GM23248 (cell line): ENCODE measurements at regions not wholly inside any gene's neighbourhood (a gene's known extent, or its start where the extent isn't known, plus 50 kb on each side); places are given as distances from the start of the nearest gene placed in this dataset.
A peak's percentile ranks its signal among the peaks of the same experiment; 100 is the strongest.

Experiments
- DNase-seq: peaks from one replicate; pipeline ENCODE4 v3.0.0-alpha.2; 2015
- H2AFZ ChIP-seq: fragments of 200-600 bp; sonication (generic); 2 replicates; pipeline ENCODE4 v1.6.1; 2016; ENCODE audit warnings: antibody characterized with exemption
- H3F3A ChIP-seq: fragments of 200-600 bp; sonication (generic); 2 replicates; pipeline ENCODE4 v1.6.1; 2016; ENCODE audit warnings: mild to moderate bottlenecking, antibody characterized with exemption, mixed run types; ENCODE audit not compliant: insufficient read depth
- H3K27ac ChIP-seq: fragments of 200-600 bp; sonication (generic); 2 replicates; pipeline ENCODE4 v1.5.1; 2016; ENCODE audit warnings: mild to moderate bottlenecking
- H3K27me3 ChIP-seq: fragments of 200-600 bp; sonication (generic); replicated peaks from 2 replicates; pipeline ENCODE4 v1.6.1; 2016; ENCODE audit warnings: mild to moderate bottlenecking; ENCODE audit not compliant: insufficient read depth
- H3K36me3 ChIP-seq: fragments of 200-600 bp; sonication (generic); 2 replicates; pipeline ENCODE4 v1.6.1; 2016; ENCODE audit warnings: low read depth, mild to moderate bottlenecking
- H3K4me1 ChIP-seq: fragments of 200-600 bp; sonication (generic); 2 replicates; pipeline ENCODE4 v1.6.1; 2016; ENCODE audit warnings: mild to moderate bottlenecking; ENCODE audit not compliant: insufficient read depth
- H3K4me2 ChIP-seq: fragments of 200-600 bp; sonication (generic); one replicate; pipeline ENCODE4 v1.6.1; 2016; ENCODE audit warnings: mild to moderate bottlenecking; ENCODE audit not compliant: unreplicated experiment
- H3K4me3 ChIP-seq: fragments of 200-600 bp; sonication (generic); 2 replicates; pipeline ENCODE4 v1.5.1; 2016; ENCODE audit warnings: mild to moderate bottlenecking
- H3K79me2 ChIP-seq: fragments of 200-600 bp; sonication (generic); 2 replicates; pipeline ENCODE4 v1.6.1; 2016; ENCODE audit warnings: mild to moderate bottlenecking; ENCODE audit not compliant: insufficient read depth
- H3K9ac ChIP-seq: fragments of 200-600 bp; sonication (generic); 2 replicates; pipeline ENCODE4 v1.6.1; 2016; ENCODE audit warnings: mild to moderate bottlenecking
- H3K9me2 ChIP-seq: fragments of 200-600 bp; sonication (generic); 2 replicates; pipeline ENCODE4 v1.6.1; 2016; ENCODE audit warnings: mixed run types, mild to moderate bottlenecking, moderate library complexity; ENCODE audit not compliant: insufficient read depth
- H3K9me3 ChIP-seq: fragments of 200-600 bp; sonication (generic); one replicate; pipeline ENCODE4 v1.6.1; 2017; ENCODE audit warnings: low read depth
- H4K20me1 ChIP-seq: fragments of 200-600 bp; sonication (generic); 2 replicates; pipeline ENCODE4 v1.6.0; 2016; ENCODE audit not compliant: insufficient read depth
- EZH2 ChIP-seq: fragments of 200-600 bp; sonication (generic); IDR thresholded peaks from 2 replicates; pipeline ENCODE4 v1.6.1; 2018; ENCODE audit warnings: antibody characterized with exemption, mild to moderate bottlenecking; ENCODE audit not compliant: insufficient read depth, poor library complexity, severe bottlenecking
- EZH2phosphoT487 ChIP-seq: fragments of 200-600 bp; sonication (generic); IDR thresholded peaks from 2 replicates; pipeline ENCODE4 v1.6.1; 2018; ENCODE audit warnings: antibody characterized with exemption, moderate library complexity, mild to moderate bottlenecking, low read depth; ENCODE audit not compliant: insufficient read depth
- WGBS, 2 experiments: methylation state at CpG; one replicate each; pipeline ENCODE4 v1.1.6; 2015 to 2017; ENCODE audit warnings: low lambda C conversion rate in 2 of 2, low coverage in 1 of 2; ENCODE audit errors: missing lambda C conversion rate in 2 of 2; 5-methylcytosine and 5-hydroxymethylcytosine counted together
- in situ Hi-C: fragments of 300-500 bp; cut with MboI; formaldehyde crosslinking; loops from 2 replicates; pipeline ENCODE4 v1.15.0; 2020

GRCh38 chr14:42719391-42719790 is 1112.7 kb downstream of the LRFN5 start:
- in situ Hi-C loops = no loop called here
- H3K36me3 ChIP-seq = no peaks in the 10 kb centered on the region
- no peaks in the 10 kb centered on the region for H3K9me3 ChIP-seq
- 50 to 59% methylated on average over 1 of the region's 1 CpG for WGBS, 2 experiments
- H2AFZ ChIP-seq = no peak overlapping the region
- H3K4me1 ChIP-seq = peaks cover 14% of the 10 kb centered on the region
- H3K27me3 ChIP-seq = no peaks in the 10 kb centered on the region
- H3K4me2 ChIP-seq = no peak overlapping the region
- H3K9me2 ChIP-seq = no peaks in the 10 kb centered on the region
- no peak for TF ChIP-seq EZH2phosphoT487
- TF ChIP-seq EZH2 = no peak
- H3K9ac ChIP-seq = no peak overlapping the region
- H3K4me3 ChIP-seq = no peak overlapping the region
- H4K20me1 ChIP-seq = no peaks in the 10 kb centered on the region
- no peaks in the 10 kb centered on the region for H3K79me2 ChIP-seq
- H3K27ac ChIP-seq = no peak overlapping the region
- DNase-seq = no peak
- peaks cover 9% of the 10 kb centered on the region for H3F3A ChIP-seq

DNA sequence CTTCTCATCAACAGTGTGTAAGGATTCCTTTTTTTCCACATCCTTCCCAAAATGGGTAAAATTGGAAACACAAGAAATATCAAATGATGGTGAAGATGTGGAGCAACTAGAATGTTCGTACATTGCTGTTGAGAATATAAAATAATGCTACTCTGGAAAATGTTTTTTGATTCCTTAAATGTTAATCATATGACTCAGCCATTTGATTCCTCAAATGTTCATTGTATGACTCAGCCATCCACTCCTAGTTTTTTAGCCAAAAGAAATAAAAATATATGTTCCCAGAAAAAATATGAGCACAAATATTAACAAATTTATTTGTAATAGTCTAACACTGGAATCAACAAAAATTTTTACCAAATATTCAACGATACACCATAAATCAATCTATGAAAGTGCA is 1108.6 kb downstream of the LRFN5 start:
- no peak for TF ChIP-seq EZH2phosphoT487
- in situ Hi-C loops = no loop called here
- no peaks in the 10 kb centered on the region for H3K79me2 ChIP-seq
- whole genome bisulfite sequencing, 2 experiments = 23 to 30% methylated on average over 2 of the region's 2 CpGs
- H3K4me1 ChIP-seq = peaks cover 14% of the 10 kb centered on the region
- peak overlapping the region; percentile 27 for H3K4me2 ChIP-seq
- H3K9me2 ChIP-seq = no peaks in the 10 kb centered on the region
- H3K36me3 ChIP-seq = no peaks in the 10 kb centered on the region
- H3K9ac ChIP-seq = no peak overlapping the region
- DNase-seq = peak; percentile 74
- H3K27me3 ChIP-seq = no peaks in the 10 kb centered on the region
- H3K9me3 ChIP-seq = no peaks in the 10 kb centered on the region
- peak overlapping the region; percentile 32 for H2AFZ ChIP-seq
- H3K4me3 ChIP-seq = no peak overlapping the region
- H3F3A ChIP-seq = peaks cover 9% of the 10 kb centered on the region
- H4K20me1 ChIP-seq = no peaks in the 10 kb centered on the region
- no peak overlapping the region for H3K27ac ChIP-seq

GRCh38 chr14:42710071-42710470 is 1103.4 kb downstream of the LRFN5 start:
- 74 to 84% methylated on average over 4 of the region's 4 CpGs for WGBS, 2 experiments
- Histone ChIP-seq H3K79me2 (no peaks in the 10 kb centered on the region), H4K20me1 (no peaks in the 10 kb centered on the region), H2AFZ (no peak overlapping the region), H3K4me1 (peaks cover 8% of the 10 kb centered on the region), H3F3A (peaks cover 4% of the 10 kb centered on the region), H3K36me3 (no peaks in the 10 kb centered on the region), H3K4me3 (no peak overlapping the region), H3K9me2 (no peaks in the 10 kb centered on the region; the same call in 1 of the 2 replicates), H3K27me3 (no peaks in the 10 kb centered on the region), H3K27ac (no peak overlapping the region), H3K9me3 (no peaks in the 10 kb centered on the region), H3K9ac (no peak overlapping the region), H3K4me2 (no peak overlapping the region)
- no peak for DNase-seq
- in situ Hi-C loops = no loop called here
- TF ChIP-seq EZH2phosphoT487 (no peak), EZH2 (no peak)

- H3K79me2 ChIP-seq = no peaks in the 10 kb centered on the region
- no peak for DNase-seq
- H3K9me2 ChIP-seq = no peaks in the 10 kb centered on the region; the same call in 1 of the 2 replicates
- H4K20me1 ChIP-seq = no peaks in the 10 kb centered on the region
- no peak overlapping the region for H3K27ac ChIP-seq
- H3K27me3 ChIP-seq = no peaks in the 10 kb centered on the region
- WGBS, 2 experiments = 88 to 90% methylated on average over 1 of the region's 1 CpG
- H2AFZ ChIP-seq = no peak overlapping the region
- H3K9me3 ChIP-seq = no peaks in the 10 kb centered on the region
- H3K9ac ChIP-seq = no peak overlapping the region
- in situ Hi-C loops = no loop called here
- no peaks in the 10 kb centered on the region for H3K4me1 ChIP-seq
- H3K36me3 ChIP-seq = no peaks in the 10 kb centered on the region
- no peak for TF ChIP-seq EZH2phosphoT487
- TF ChIP-seq EZH2 = no peak
- no peak overlapping the region for H3K4me3 ChIP-seq
- H3K4me2 ChIP-seq = no peak overlapping the region
- H3F3A ChIP-seq = no peaks in the 10 kb centered on the region
Observed at GRCh38 chr14:42703501-42703900, 1096.8 kb downstream of the LRFN5 start.

DNA sequence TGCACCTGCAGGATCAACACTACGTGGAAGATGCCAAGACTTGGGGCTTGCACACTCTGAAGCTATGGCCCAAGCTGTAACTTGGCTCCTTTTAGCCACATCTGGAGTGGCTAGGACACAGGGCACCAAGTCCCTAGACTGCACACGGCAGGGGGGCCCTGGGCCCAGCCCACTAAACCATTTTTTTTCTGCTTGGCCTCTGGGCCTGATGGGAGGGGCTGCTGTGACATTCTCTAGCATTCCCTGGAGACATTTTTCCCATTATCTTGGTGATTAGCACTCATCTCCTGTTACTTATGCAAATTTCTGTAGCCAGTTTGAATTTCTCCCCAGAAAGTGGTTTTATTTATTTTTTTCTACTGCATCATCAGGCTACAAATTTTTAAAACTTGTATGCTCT is 1080.7 kb downstream of the LRFN5 start:
- TF ChIP-seq EZH2phosphoT487 (no peak), EZH2 (no peak)
- H2AFZ ChIP-seq = no peak overlapping the region
- no peak overlapping the region for H3K4me2 ChIP-seq
- H3K4me3 ChIP-seq = no peak overlapping the region
- H3K4me1 ChIP-seq = 0 out of 2 replicates have a peak, but pooled peaks cover 5% of the 10 kb centered on the region
- no peaks in the 10 kb centered on the region for H3K9me3 ChIP-seq
- no peaks in the 10 kb centered on the region for H3F3A ChIP-seq
- H3K79me2 ChIP-seq = no peaks in the 10 kb centered on the region
- no peaks in the 10 kb centered on the region for H3K36me3 ChIP-seq
- DNase-seq = no peak
- 30 to 33% methylated on average over 2 of the region's 2 CpGs for WGBS, 2 experiments
- H3K9me2 ChIP-seq = no peaks in the 10 kb centered on the region
- no peaks in the 10 kb centered on the region for H3K27me3 ChIP-seq
- H3K9ac ChIP-seq = no peak overlapping the region
- no peaks in the 10 kb centered on the region for H4K20me1 ChIP-seq
- H3K27ac ChIP-seq = no peak overlapping the region
- in situ Hi-C loops = no loop called here
